Thymus (tissue), 11 donors: ENCODE measurements at regions not wholly inside any gene's neighbourhood (a gene's known extent, or its start where the extent isn't known, plus 50 kb on each side); places are given as distances from the start of the nearest gene placed in this dataset.

Experiments used
- DNase-seq, 9 donors: peaks; one replicate each; pipeline ENCODE4 v3.0.0-alpha.2; 2013; ENCODE audit warnings: low spot score in 9 of 9, low read depth in 6 of 9, missing footprints in 1 of 9
- H3K27ac ChIP-seq, 2 donors: one replicate each; pipeline ENCODE4 v1.5.1; 2013; ENCODE audit warnings: control low read depth in 1 of 2, low read depth in 1 of 2, low read length in 1 of 2, mild to moderate bottlenecking in 1 of 2, moderate library complexity in 1 of 2
- H3K27me3 ChIP-seq, 2 donors: one replicate each; pipeline ENCODE4 v1.5.1; 2013; ENCODE audit warnings: low read length in 1 of 2; ENCODE audit not compliant: control insufficient read depth in 2 of 2, insufficient read depth in 1 of 2
- H3K36me3 ChIP-seq, 2 donors: one replicate each; pipeline ENCODE4 v1.5.1; 2013; ENCODE audit warnings: low read length in 1 of 2, mild to moderate bottlenecking in 1 of 2, moderate library complexity in 1 of 2; ENCODE audit not compliant: control insufficient read depth in 2 of 2, insufficient read depth in 2 of 2
- H3K4me1 ChIP-seq, 2 donors: one replicate each; pipeline ENCODE4 v1.5.1; 2013; ENCODE audit warnings: low read length in 2 of 2; ENCODE audit not compliant: control insufficient read depth in 2 of 2, insufficient read depth in 2 of 2
- H3K4me3 ChIP-seq, 2 donors: one replicate each; pipeline ENCODE4 v1.5.1; 2013; ENCODE audit warnings: low read length in 2 of 2, control low read depth in 1 of 2, mild to moderate bottlenecking in 1 of 2
- H3K9me3 ChIP-seq, 2 donors: one replicate each; pipeline ENCODE4 v1.5.1; 2013; ENCODE audit warnings: low read length in 1 of 2, mild to moderate bottlenecking in 1 of 2; ENCODE audit not compliant: control insufficient read depth in 2 of 2, insufficient read depth in 1 of 2
- WGBS: extraction: QIAGEN DNeasy Blood & Tissue Kit; methylation state at CpG from one replicate; pipeline ENCODE4 v1.1.7; 2013; 5-methylcytosine and 5-hydroxymethylcytosine counted together
- donor health status: healthy.

- no peaks in the 10 kb centered on the region for H3K27me3 ChIP-seq
- no peak for DNase-seq
- H3K4me3 ChIP-seq, result no peak overlapping the region
- H3K4me1 ChIP-seq, result peaks cover 0 to 7% of the 10 kb centered on the region in 2 donors
- 97% methylated on average over 2 of the region's 2 CpGs for WGBS
- no peaks in the 10 kb centered on the region for H3K36me3 ChIP-seq
- no peak overlapping the region for H3K27ac ChIP-seq
- H3K9me3 ChIP-seq, result no peaks in the 10 kb centered on the region
Observed at GRCh38 chr21:35144978-35145377, 95.9 kb upstream of the RUNX1 start.

- no peak overlapping the region for H3K27ac ChIP-seq
- peaks cover 16 to 21% of the 10 kb centered on the region in 2 donors for H3K4me1 ChIP-seq
- no peaks in the 10 kb centered on the region for H3K36me3 ChIP-seq
- H3K4me3 ChIP-seq, result no peak overlapping the region
- DNase-seq, result no peak
- 100% methylated on average over 1 of the region's 1 CpG for WGBS
- no peaks in the 10 kb centered on the region for H3K9me3 ChIP-seq
- no peaks in the 10 kb centered on the region for H3K27me3 ChIP-seq
Observed at GRCh38 chr21:35142036-35142815, 93.1 kb upstream of the RUNX1 start.

GRCh38 chr21:35139382-35139715, 90.2 kb upstream of the RUNX1 start:
- Histone ChIP-seq H3K4me3 (no peak overlapping the region), H3K4me1 (peaks cover 16 to 21% of the 10 kb centered on the region in 2 donors), H3K27ac (peak overlapping the region; percentile 53 to 66), H3K36me3 (no peaks in the 10 kb centered on the region), H3K27me3 (no peaks in the 10 kb centered on the region), H3K9me3 (no peaks in the 10 kb centered on the region)
- 60% methylated on average over 4 of the region's 4 CpGs for WGBS
- peak in 5 of 9 donors; percentile 5 to 37 (median 9) for DNase-seq

GRCh38 chr21:35138665-35139381, 89.7 kb upstream of the RUNX1 start:
- H3K9me3 ChIP-seq, result no peaks in the 10 kb centered on the region
- no peaks in the 10 kb centered on the region for H3K27me3 ChIP-seq
- no peaks in the 10 kb centered on the region for H3K36me3 ChIP-seq
- H3K27ac ChIP-seq, result peak overlapping the region; percentile 53 to 66
- peaks cover 16 to 21% of the 10 kb centered on the region in 2 donors for H3K4me1 ChIP-seq
- peak overlapping the region in 1 of 2 donors; percentile 22 for H3K4me3 ChIP-seq
- WGBS, result 18% methylated on average over 12 of the region's 12 CpGs
- DNase-seq, result peak; percentile 40 to 89 (median 68)

GRCh38 chr21:35136586-35137219, 87.6 kb upstream of the RUNX1 start:
- Histone ChIP-seq H3K4me1 (peaks cover 16 to 21% of the 10 kb centered on the region in 2 donors), H3K27me3 (no peaks in the 10 kb centered on the region), H3K9me3 (no peaks in the 10 kb centered on the region), H3K4me3 (no peak overlapping the region), H3K36me3 (no peaks in the 10 kb centered on the region), H3K27ac (no peak overlapping the region)
- DNase-seq, result no peak
- WGBS, result 98% methylated on average over 1 of the region's 1 CpG

GRCh38 chr21:35136106-35136505, 87.0 kb upstream of the RUNX1 start:
- 94% methylated on average over 3 of the region's 3 CpGs for WGBS
- Histone ChIP-seq H3K4me1 (peaks cover 16 to 21% of the 10 kb centered on the region in 2 donors), H3K4me3 (no peak overlapping the region), H3K27ac (no peak overlapping the region), H3K9me3 (no peaks in the 10 kb centered on the region), H3K27me3 (no peaks in the 10 kb centered on the region), H3K36me3 (no peaks in the 10 kb centered on the region)
- no peak for DNase-seq

GRCh38 chr21:35135481-35135880, 86.4 kb upstream of the RUNX1 start:
- H3K4me3 ChIP-seq, result no peak overlapping the region
- H3K4me1 ChIP-seq, result peaks cover 14 to 16% of the 10 kb centered on the region in 2 donors
- no peaks in the 10 kb centered on the region for H3K27me3 ChIP-seq
- DNase-seq, result no peak
- WGBS, result 98% methylated on average over 7 of the region's 7 CpGs
- no peak overlapping the region for H3K27ac ChIP-seq
- H3K36me3 ChIP-seq, result no peaks in the 10 kb centered on the region
- H3K9me3 ChIP-seq, result no peaks in the 10 kb centered on the region

- DNase-seq, result no peak
- H3K4me1 ChIP-seq, result peaks cover 12 to 14% of the 10 kb centered on the region in 2 donors
- WGBS, result 90% methylated on average over 2 of the region's 2 CpGs
- peaks cover 0 to under 1% of the 10 kb centered on the region in 2 donors for H3K9me3 ChIP-seq
- H3K27ac ChIP-seq, result no peak overlapping the region
- no peaks in the 10 kb centered on the region for H3K36me3 ChIP-seq
- no peaks in the 10 kb centered on the region for H3K27me3 ChIP-seq
- H3K4me3 ChIP-seq, result no peak overlapping the region
Observed at GRCh38 chr21:35134309-35134708, 85.2 kb upstream of the RUNX1 start.

- Histone ChIP-seq H3K4me1 (no peaks in the 10 kb centered on the region), H3K4me3 (no peak overlapping the region), H3K9me3 (peaks cover 0 to 5% of the 10 kb centered on the region in 2 donors), H3K27ac (no peak overlapping the region), H3K36me3 (no peaks in the 10 kb centered on the region), H3K27me3 (no peaks in the 10 kb centered on the region)
- DNase-seq, result no peak
- 99% methylated on average over 3 of the region's 3 CpGs for WGBS
Observed at GRCh38 chr21:35128536-35128935, 79.4 kb upstream of the RUNX1 start.
